H1 (cell line): ENCODE measurements at regions not wholly inside any gene's neighbourhood (a gene's known extent, or its start where the extent isn't known, plus 50 kb on each side); places are given as distances from the start of the nearest gene placed in this dataset.

Experiments used
- CTCF ChIP-seq, 3 experiments: IDR thresholded peaks; 1 replicate in 2 of 3; 2 replicates in 1 of 3; pipeline versions ENCODE4 v1.5.1 to v1.6.1; 2011; ENCODE audit warnings: low read length in 3 of 3, mild to moderate bottlenecking in 3 of 3, inconsistent platforms in 2 of 3, low read depth in 1 of 3, moderate library complexity in 1 of 3; ENCODE audit not compliant: insufficient read depth in 1 of 3; ENCODE audit errors: control extremely low read depth in 1 of 3
- RFX5 ChIP-seq: IDR thresholded peaks from 2 replicates; pipeline ENCODE4 v1.6.1; 2011; ENCODE audit warnings: low read depth, low read length, improper control_type of control experiment, borderline replicate concordance

DNA sequence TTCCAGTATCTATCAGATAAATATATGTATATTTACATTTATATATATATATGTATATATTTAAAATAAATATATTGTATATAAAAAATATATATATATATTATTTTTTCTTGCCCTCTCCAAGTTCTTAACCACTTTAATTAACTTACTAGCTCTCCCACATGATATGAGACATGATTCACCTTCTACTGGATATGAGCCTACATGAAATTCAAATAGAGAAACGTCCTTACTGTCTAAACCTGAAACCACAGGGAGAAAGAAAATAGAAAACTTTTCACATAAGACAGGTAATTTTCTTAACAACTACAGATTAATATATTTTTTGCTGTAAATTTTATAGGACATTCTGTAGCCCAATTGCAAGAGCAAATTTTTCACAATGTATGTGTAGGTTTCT lies 391.6 kb downstream of the ETS1 start (continued):
- no peak for TF ChIP-seq RFX5
- TF ChIP-seq CTCF (IDR thresholded peaks at IDR 0.05; ENCODE audit: control extremely low read depth in 1 of 3, insufficient read depth in 1 of 3, low read depth in 1 of 3, low read length in 3 of 3) = no peak
